HG03442 (cell line): ENCODE measurements at regions not wholly inside any gene's neighbourhood (a gene's known extent, or its start where the extent isn't known, plus 50 kb on each side); places are given as distances from the start of the nearest gene placed in this dataset.

Experiments used
- ATAC-seq: cut with Tn5 transposase; IDR thresholded peaks from one replicate; pipeline ENCODE4 v1.9.1; 2021; ENCODE audit warnings: mild to moderate bottlenecking, moderate library complexity; ENCODE audit not compliant: unreplicated experiment

DNA sequence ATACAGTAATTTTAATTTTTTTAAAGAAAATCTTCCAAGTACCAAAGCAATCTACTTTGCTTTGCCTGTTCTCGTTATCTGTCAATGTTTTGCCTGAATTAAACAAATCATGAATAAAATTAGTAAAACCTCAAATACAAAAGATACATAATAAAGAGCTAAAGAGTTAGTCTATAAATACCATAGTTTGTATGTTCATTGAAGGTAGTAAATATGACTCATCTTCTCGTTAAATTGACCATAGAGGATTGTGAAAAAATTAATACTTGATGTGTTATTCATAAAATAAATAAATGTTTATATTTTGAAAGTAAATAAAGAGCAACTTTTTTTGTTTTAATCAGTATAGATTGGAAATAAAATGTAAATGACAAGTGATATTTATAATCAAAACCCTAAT lies 246.5 kb upstream of the PLSCR5 start:
- ATAC-seq, result no peak

- no peak for ATAC-seq
Observed at GRCh38 chr3:146845361-146845760, 240.2 kb upstream of the PLSCR5 start.

DNA sequence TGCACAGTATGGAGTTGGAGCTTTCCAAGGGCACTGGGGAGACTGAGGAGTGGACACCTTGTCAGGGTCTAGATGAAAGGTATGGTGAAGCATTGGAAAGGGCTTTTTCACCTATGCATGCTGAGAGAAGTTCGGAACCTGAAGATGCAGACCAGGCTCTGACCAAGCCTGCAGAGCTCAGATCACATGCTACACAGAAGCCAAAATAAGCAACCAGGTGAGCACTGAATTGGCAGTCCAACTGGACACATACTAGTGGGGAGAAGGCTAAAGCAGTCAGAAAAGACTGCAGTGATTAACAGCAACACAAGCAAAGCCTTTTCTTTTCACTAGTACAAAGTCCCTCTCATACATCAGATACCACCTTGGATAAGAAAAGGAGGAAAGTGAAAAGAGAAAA lies 238.3 kb upstream of the PLSCR5 start:
- no peak for ATAC-seq

DNA sequence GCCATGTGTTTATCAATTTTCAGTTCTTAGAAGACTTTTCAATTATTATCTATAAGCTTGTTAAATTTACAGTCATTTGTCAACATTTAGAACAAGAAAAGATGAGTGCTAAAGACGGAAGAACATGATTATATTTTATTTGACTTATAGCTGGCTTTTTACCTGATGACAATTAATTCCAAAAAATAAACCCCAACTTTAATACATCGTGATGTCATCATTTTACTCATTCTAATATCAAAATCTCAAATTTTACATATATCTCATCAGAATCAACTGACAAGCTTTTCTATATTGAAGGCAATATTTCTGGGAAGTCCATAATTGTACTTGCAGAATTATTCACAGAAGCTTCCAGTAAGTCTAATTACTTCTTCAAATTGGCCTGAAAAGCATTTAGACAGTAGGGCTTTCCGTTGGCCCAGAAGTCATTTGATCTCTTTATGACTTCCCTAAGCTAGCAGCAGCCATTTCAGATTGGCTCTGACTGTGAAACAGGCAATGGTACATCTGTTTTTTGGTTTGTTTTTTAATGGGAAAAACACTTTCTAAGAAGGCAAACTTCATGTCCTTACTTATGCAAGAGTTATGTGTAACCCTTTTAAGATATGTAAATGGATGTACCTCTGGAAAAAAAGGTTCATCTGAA lies 234.7 kb upstream of the PLSCR5 start:
- no peak for ATAC-seq

DNA sequence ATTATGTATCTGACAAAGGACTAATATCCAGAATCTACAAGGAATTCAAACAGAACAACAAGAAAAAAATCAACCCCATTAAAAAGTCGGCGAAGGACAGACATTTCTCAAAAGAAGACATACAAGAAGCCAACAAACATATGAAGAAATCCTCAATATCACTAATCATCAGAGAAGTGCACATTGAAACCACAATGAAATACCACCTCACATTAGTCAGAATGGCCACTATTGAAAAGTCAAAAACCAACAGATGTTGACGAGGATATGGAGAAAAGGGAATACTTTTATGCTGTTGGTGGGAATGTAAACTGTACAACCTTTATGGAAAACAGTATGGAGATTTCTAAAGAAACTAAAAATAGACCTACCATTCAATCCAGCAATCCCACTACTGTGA lies 233.1 kb upstream of the PLSCR5 start:
- no peak for ATAC-seq

GRCh38 chr3:146834917-146835316 lies 229.8 kb upstream of the PLSCR5 start:
- no peak for ATAC-seq

DNA sequence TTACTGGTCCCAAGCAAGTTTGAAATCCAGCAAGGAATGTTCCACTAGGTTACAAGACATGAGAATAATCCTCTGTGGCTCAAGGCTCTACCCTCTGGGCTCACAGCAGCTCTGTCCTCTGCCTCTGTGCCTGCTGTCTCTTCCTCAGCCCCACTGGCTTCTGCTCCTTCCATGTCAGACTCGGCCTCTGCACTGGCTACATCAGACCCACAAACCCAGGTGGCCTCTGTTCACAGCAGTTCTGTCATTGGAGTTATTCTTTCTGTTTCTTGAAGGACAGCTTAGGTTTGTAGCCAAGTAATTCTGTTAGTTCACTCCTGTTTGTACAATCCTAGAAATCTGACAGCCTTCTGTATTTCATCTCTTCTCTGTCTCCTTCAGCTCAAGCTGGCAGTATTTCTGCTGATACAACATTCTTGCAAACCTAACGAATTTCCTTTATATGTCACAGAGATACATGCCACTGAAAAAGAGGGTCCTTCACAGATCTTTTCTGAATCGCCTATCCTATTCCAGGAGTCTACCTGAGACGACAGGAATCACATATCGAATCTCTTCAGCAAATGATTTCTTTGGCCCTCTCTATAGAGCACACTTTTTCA lies 227.8 kb upstream of the PLSCR5 start:
- ATAC-seq, result no peak

DNA sequence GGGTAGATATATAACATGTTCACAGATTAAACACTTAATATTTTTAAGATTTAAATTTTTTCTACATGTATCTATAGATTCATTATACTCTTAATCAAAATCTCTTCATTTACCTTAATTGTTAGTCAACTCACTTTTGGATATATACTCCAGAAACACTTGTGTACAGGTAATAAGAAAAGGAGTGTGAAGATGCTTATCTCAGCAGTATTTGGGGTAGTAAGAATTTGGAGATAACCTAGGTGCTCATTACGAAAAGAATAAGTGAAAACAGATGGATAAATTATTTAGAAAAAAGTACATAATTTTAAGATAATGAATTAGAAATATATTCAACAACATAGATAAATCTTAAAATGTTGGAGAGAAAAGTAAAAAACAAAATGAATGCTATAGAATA lies 226.5 kb upstream of the PLSCR5 start:
- no peak for ATAC-seq

- ATAC-seq, result no peak
Observed at GRCh38 chr3:146830231-146830630, 225.1 kb upstream of the PLSCR5 start.

GRCh38 chr3:146827836-146828235 lies 222.7 kb upstream of the PLSCR5 start:
- no peak for ATAC-seq

DNA sequence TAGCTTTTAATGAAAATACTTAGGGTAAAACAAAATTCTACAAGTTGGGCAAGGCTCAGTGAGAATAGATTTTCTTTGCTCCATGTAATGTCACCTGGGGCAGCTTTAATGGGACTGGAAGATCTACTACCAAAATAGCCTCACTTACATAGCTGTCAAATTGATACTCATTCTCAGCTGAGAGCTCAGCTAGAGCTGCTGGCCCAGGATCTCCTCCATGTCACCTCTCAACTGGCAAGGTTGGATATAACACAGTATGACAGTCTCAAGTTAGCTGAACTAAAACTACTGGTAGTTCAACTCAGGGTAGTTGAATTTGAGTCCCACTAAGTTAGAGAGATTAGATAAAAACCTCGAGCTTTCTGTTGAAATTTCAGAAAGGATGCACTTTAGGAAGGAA lies 218.5 kb upstream of the PLSCR5 start:
- no peak for ATAC-seq

DNA sequence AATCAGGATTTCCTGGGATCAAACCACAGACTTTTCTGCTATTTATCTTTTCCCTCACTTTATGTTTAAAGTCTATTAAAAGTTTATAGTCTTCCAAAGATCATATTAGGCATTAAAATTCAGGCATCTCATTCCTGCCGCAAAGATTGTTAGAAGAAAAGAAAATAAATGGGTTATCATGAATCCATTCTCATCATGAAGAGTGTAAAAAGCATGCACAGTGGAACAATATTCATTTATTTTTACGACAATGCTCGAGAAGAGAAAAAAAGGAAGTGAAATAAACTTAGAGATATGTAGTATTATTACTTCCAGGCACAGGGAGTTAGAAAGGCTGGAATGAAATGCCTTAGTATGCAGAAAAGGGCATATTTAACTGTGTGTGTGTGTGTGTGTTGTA lies 213.7 kb upstream of the PLSCR5 start:
- ATAC-seq, result no peak

DNA sequence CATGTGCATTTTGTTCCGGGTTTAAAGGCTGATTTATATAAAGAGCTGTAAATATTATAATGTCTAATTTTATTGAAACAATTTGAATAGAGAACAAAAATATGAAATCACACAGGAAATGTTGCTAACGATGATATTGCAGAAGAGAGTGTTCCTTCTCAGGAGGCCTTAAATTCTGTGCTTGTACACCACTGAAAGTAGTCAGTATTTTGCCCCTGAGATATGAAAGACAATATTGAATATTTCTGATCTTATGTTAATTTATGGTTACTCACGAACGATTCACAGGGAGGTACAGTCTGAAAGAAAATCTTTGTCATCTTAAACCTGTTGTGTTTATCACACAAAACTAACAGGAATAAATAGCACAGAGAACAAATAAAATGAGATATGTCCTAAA lies 213.2 kb upstream of the PLSCR5 start:
- no peak for ATAC-seq

DNA sequence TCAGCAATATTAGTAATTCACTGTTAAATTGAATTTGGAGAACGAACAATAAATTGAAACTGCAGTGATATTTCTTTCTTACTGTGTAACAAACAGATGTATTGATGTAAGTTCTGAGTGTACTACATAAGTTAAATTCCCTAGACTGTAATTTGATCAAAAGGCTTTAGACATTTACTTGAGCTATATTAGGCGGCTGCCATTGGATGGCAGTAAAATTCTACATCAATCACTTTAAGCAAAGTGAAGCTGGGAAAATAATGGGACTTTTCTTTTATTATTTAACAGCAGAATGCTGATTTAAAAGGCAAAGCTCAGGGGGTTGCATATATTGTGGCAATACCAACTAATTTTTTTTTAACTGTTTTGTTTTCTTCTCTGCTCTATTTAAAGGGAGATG lies 212.6 kb upstream of the PLSCR5 start:
- no peak for ATAC-seq

DNA sequence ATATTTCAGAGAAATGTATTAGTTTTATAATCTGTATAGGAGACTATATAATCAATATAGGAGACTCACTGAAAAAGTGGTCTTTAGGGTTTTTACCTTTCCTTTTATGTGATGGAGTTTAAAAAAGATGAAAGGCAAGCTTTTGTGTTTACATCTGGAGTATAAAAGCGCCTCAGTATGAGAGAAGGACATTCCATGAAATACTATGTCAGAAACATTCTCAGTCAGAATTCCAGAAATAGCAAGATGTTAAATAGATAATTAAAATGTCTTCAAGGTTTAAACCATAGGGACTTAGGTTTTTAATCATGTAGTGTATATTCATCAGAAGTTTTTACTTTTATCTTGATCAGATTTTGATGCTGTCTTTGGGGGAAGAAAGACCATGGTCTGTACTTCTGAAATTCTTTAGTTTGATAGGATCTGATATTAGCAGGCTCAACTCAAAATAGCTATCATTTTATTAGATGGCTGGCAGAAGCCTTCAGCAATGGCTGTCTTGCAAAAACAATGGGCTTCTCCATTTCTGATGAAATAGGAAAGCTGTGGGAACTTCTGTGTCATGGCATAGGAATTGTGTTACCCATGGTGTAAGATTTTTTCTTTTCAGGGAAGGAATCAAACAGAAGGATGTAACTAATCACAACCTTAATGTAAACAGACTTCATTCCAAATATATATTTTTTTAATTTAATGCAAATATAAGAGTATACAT lies 209.6 kb upstream of the PLSCR5 start:
- ATAC-seq, result no peak

GRCh38 chr3:146813496-146813895 lies 208.3 kb upstream of the PLSCR5 start:
- ATAC-seq, result no peak

DNA sequence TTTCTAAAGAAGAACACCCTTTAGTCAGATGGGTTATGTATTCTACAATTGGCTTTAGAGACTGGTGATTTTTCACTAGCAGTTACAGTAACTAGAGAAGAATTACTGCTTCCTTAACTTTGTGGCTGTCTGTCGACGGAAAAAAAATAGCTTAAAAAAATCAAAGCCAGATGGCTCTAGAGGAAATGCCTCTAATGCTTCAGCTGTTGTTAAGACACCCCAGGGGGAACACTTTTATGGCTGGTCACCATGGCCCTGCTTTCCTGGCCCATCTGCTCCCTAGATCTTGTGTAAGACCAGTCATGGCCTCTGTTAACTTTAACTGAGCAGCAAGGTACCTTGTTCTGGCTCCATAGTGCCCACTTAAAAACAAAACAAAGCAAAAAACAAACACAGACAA lies 198.6 kb upstream of the PLSCR5 start:
- ATAC-seq, result no peak

DNA sequence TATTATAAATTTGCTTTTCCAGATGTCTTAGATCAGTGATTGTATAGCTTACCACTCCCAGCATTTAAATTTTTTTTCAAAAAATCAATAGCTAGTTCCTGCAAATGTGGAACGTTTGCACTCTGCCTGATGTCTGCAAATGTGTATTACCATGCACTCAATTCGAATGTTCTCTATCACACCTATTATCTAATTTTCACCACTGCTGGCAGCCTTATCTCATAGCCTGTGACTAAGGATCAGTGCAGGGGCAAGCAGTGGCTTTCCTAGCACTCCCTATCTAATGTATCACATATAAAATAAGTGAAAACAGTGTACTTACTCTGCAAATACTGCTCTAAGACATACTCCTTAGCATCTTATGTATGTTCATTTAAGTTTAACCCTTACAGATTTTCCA lies 196.3 kb upstream of the PLSCR5 start:
- no peak for ATAC-seq

DNA sequence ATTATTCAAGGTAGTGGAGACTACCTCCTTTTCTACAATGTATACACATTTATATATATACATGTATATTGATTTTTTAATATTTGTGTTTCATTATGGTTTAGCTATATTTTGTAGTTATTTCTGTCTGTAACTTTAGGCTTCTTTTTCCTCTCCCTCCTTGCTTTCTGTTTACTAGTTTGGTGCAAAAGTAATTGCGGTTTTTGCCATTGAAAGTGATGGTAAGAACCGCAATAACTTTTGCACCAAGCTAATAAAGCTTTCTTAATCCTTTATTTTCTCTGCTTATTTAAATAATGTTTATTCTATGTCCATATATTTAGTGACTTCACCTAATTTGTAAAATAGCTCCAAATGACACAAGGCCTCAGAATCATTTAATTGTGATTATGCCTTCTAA lies 195.3 kb upstream of the PLSCR5 start:
- ATAC-seq, result no peak

- no peak for ATAC-seq
Observed at GRCh38 chr3:146796078-146796477, 190.9 kb upstream of the PLSCR5 start.

GRCh38 chr3:146783446-146783845 lies 178.3 kb upstream of the PLSCR5 start:
- ATAC-seq, result no peak

DNA sequence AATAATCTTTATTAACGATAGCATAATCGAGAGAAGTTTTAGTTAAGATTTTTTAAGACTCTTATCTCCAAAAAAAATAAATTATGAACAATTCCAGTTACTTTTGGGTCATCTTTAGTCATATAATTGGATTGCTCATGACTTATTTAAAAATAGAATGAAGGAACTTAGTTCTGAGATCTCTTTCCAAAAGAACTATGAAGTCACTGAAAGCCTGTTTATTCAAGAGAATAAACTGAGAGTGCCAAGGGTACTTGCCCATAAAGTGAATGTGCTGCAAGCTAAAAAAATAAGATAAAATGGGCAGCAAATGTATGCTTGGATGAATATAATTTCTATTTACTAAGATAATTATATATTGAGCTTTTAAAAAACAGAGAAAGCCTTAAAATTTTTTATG lies 176.5 kb upstream of the PLSCR5 start:
- no peak for ATAC-seq

DNA sequence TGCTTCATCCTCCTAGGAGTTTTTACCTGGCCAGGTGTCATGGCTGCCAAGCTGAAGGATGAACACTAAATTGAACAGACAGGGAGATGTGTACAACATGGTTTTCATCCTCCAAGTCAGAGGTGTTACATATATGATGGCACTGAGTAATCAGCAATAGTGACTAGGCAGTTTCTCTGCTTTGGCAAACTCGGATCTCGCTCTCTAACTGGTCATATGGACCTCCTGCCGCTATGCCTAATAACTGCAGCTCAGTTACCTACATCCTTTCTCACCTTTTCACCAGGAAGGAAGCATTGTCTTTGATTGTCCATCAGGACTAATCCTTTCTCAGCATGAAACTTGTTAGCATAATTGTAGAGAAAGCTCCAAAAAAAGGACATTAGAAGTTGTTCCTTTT lies 175.9 kb upstream of the PLSCR5 start:
- ATAC-seq, result no peak
